Renal cortical epithelial cell (primary cell): ENCODE measurements at regions not wholly inside any gene's neighbourhood (a gene's known extent, or its start where the extent isn't known, plus 50 kb on each side); places are given as distances from the start of the nearest gene placed in this dataset.

Source experiments
- DNase-seq: peaks from one replicate; pipeline ENCODE4 v3.0.0-alpha.2; 2011; ENCODE audit warnings: low read depth

DNA sequence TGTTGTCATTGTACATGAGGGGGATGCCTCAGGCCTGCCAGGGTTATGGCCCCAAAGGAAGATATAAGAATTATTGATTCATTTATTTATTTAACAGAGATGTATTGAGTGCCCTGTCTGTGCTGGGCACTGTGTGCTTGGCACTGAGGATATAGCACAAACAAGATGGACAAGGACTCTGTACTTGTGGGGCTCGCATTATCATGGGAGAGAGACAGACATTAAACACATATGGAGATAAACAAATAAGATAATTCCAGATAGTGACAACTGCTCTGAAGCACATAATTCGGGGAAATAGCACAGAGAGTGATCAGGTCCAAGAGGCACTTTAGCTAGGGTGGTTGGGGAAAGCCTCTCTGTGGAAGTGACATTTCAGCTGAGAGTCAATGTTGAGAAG is 119.8 kb upstream of the ARHGAP20 start:
- DNase-seq: no peak

DNA sequence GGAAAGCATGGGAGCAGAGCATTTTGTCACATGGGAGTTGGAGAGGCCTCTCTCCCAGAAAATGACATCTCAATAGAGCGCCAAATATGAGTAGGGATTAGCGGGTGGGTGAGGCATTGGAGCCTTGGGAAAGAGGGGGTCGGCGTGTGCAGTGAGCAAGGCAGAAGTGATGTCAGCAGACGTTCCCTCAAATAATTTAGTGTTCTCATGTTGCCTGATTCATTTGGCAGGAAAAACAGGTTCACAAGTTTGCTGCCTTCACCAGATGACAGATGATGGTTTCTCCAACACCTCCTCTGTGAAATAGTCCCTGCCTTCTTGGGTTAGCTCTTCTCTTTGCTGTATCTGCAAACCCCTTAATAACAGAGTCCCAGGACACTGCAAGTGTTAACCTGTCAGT is 118.5 kb upstream of the ARHGAP20 start:
- no peak for DNase-seq

DNA sequence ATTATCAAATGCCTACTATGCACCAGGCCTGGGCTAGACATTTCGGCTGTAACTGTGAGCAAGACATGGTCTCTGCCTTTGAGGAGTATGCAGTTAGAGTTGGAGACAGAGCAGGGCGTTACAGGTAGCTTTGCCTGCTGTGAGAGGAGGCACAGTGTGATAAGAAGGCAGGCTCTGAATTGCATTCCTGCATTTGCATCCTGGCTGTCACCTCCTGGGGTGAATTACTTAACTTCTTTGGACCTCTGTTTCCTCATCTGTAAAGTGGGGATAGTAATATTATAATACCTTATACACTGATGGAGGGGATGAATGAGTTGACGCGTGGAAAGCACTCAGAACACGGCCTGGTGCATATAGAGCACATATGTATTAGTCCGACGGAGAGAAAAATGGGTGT is 118.1 kb upstream of the ARHGAP20 start:
- no peak for DNase-seq

DNA sequence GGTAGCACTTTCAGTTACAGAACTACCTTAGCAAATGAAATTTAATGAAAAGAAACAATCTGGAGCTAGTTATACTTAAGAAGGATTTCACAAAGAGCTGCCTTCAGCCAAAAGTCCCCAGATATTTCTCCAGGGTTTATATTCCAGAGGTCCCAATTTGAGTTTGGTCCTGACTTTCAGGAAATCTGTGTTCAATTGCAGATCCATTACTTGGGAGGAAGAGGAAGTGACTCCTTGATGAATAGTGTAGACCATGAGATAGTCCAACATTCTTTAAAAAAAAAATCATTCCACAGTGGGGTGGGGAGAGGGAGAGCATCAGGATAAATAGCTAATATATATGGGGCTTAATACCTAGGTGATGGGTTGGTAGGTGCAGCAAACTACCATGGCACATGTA is 117.6 kb upstream of the ARHGAP20 start:
- DNase-seq: no peak

DNA sequence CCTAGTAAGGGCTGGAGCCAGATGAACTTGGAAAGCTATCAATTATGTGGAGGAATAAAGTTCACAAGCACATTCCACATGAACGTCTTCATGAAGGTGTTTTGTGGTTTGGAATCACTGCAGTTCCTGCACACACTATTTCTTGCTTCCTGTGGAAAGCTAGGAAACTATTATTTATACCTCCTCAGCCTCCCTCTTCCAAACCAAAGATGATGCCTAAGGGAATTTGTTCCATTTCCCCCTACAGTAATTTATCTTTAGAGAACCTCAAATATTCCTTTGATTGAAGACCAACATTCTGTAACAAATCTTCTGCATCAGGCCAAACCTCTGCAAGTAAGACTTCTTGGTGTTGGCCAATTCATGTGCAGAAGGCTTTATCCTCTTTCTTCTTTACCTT is 115.8 kb upstream of the ARHGAP20 start:
- no peak for DNase-seq

DNA sequence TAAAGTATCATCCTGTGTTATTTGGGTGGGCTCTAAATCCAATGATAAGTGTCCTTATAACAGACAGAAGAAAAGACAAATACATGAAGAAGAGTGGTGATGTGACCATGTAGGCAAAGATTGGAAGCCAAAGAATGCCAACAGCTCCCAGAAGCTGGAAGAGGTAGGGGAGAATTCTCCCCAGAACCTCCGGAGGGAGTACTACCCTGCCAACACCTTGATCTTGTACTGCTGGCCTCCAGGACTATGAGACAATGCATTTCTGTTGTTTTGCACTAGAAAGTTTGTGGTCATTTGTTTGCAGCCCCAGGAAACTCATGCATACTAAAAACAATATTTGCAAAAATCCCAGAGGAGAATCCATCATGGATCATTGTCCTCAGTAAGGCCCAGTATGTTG is 115.0 kb upstream of the ARHGAP20 start:
- DNase-seq: no peak

DNA sequence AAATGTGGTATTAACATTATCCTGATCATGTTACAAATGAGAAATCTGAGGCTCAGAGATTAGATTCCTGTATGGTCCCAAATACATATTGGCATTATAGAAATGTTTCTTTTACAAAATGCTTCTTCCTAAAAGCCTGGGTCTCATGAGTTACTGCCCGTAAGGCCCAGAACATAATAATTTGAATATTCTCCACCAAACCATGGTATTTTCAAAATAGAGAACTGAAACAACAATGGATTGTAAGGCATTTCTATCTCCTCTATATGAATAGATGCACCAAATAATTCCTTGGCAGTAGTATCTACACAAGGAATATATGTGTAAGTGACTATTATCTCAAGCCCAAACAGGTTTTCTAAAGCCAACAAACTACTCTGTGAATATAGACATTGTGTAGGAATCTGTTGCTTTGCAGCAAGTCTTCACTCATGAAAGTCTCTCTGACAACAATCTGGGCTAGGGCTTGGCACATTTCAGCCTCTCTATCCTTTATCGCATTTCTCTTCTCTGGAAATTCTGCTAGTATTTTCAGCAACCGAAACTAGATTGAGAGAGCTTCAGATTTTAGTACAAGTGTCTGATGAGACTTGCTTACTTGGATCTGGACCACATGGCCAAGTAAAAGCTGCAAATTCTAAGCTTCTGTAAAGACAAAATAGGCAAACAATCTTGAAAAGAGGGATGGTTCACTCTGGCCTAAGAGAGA is 112.8 kb upstream of the ARHGAP20 start:
- DNase-seq: no peak

DNA sequence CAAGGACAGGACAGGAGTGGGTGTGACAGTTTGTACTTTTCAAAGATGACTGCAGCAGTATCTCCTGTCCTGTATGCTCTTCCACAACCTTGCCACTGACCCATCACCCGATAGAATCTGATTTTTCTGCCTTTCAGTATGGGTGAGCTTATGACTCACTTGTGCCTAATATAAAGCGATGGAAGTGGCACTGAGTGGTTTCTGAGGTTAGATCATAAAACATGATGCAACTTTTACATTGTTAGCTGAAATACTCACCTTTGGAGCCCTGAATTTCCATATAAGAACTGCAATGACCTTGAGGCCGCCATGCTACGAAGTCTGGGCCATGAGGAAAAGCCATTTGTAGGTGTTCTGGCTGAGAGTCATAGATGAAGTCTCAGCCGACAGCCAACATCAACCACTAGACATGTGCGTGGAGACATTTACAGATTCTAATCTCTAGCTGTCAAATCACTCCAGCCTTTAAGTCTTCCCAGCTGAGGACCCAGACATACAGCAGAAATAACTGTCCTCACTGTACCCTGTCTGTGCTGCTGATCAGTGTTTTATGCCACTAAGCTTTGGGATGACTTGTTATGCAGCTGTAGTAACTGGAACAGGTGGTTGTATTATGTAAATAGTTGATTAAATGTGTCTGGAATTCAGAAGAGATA is 105.9 kb upstream of the ARHGAP20 start:
- peak; percentile 80 for DNase-seq

DNA sequence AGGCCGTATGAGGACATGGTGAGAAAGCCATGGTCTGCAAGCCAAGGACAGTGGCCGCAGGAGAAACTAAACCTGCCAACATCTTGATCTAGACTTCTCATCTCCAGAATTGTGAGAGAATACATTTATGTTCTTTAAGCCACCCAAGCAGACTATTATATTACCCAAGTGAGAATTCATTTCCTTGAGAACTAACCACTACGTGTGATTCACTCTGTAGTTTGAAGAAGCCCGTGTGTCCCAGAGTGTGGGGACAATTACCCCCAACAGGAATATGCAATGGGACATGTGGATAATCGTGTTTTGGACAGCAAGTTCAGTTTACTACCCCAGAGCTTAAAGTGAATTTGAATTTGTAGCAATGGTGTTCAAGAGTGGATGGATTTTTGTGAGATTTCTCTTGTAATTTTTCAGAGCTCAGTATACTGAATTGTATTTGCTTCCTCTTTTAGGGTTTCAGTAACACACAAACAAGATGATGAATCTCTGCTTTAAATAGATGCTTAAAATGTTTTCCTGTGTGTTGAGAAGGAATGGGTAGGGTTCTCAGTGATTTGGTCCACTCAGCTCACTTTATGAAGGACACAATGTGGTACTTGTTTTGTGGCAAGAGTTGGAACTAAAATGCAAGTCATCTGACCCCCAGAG is 100.0 kb upstream of the ARHGAP20 start:
- DNase-seq: no peak

DNA sequence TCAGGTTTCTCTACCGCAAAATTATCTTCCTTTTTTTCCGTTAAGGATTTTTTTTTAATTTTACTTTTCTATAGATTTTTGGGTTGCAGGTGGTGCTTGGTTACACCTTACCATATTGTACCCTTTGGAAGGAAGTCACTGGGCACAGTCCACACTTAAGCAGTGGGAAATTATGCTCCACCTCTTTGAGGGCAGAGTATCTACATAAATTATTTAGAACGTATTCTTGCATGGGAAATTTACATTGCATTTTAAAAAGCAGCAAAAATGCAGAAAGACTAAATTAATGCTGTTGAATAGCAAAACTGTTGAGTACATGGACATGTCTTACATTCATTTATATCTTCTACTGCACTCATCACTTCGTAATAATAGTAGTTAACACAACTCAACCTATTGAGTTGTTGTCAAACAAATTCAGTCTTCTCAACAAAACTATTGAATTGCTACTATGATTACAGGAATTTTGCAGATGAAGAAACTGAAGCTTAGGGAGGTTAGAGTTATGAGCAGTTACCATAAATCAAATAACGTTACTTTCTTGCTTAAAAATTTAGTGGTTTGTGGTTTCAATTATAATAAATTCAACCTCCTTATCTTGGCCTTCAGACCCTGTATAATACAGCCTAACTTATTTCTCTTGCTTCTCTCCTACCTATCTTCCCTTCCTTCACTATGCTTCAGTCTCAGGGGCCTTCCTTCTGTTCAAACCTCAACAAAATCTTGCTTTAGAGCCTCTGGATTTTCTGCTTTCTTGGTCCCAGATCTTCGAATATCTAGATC is 97.4 kb upstream of the ARHGAP20 start:
- DNase-seq: no peak

DNA sequence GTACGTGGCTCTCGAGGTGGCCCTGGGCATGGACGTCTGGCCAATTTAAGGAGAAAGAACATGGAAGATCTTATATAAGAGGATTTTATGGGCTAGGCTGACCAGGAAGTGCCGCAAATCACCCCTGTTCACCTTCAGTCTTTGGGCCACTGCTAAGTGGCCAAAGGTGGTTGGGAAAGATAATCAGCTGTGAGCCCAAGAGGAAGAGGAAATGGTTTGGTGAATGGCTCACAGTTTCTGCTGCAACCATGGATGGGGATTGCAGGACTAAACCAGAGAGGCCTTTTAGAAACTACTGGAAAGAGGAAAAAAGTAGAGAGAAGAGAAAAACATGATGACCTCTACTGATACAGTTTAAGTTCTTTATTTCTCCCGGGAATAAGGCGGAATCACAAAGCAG is 96.0 kb upstream of the ARHGAP20 start:
- DNase-seq: no peak

DNA sequence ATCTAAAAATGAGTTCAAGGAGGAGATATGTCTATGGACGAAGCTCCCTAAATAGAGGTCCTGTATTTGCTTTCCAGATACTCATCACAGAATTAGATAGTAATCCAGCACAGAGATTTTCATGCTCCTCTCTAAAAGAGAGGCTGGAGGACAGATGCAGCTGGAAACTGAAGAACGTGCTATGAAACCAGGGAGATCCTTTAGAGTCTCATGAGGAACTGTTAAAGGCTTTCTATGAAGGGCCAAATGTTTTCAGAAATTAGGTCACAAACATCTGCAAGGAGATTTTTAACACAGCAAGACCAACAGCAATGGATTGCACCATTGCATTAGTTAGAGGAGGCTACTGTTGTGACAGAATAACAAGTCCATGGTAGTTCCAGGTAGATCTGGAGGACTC is 95.6 kb upstream of the ARHGAP20 start:
- no peak for DNase-seq

DNA sequence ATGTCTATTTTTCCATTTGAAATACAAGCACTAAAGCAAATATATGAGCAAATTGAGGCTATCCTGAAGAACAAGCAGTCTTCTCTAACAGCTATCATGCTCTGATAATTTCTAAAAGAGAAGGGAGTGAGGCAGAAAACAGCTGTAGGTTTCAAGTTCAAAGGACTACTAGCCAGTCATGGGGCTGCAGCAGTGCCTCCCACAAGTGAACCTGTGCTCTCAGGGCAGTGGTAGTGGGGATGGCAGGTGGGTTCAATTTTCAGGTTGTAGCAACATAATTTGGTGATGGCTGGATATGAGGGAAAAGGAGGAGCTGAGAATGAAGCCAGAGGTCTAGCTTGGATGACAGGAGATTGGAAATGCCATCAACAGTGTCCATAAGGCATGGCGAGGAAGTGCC is 93.5 kb upstream of the ARHGAP20 start:
- no peak for DNase-seq

DNA sequence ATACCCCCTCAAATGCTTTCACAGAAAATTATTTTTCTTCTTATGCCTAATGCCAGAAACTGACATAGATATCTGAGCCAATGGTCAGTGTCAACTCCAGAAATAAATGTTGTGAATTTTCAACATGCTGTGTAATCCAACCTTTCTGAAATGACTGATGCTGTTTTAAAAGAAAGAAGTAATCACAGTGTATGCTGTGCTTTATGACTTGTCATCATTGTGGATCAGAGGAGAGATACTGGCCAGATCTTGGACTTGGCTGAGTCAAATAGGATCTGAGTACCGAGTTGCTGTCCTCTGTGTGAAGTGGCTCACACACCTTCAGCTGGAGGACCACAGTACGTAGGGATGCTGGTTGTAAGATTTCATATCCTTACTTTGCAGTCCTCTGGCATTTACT is 89.9 kb upstream of the ARHGAP20 start:
- no peak for DNase-seq

DNA sequence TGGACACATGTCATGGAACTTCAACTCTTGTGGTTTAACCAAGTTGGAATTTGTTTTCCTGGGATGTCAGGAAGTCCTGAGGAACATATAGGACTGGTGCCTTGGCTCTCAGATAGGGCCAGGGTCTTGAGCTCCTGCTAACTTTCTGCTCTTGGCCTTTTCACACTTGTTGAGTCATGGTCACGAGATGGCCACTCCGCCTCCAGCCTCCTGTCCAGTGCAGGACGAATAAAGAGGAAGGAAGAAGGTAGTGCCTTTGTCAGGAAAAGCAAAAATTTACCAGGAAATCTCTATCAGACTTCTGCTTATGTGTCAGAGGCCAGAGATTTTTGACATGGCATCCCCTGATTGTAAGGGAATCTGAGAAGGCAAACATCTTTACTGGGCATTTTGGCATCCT is 89.1 kb upstream of the ARHGAP20 start:
- no peak for DNase-seq

DNA sequence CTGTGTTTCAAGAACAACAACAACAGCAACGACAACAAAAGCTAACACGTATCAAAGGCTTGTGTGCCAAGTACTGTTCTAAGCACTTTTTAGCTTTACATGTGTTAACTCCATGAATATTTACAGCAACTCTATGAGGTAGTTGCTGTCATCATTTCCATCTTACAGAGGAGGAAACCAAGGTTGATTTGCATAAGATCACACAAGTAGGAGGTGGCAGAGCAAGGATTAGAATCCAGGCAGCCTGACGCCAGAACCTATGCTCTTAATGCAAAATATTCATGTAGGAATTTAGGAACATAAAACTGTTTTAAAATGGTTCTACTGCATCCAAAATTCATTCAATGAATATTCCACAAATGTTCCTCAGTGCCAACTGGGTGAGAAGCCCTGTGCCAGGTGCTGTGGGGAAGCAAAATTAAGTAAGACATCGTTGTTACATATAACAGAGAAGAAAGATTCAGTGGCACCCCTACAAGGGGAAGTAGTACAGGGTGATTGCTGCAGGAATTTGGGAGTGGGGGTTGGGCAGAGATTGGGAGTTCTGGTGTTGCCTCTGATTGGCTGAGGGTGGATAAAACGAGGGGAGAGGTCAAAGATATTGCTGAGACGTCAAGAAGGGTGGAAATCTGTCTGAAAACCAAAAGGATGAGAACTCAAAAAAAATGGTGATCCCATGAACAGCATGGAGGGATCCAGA is 86.1 kb upstream of the ARHGAP20 start:
- no peak for DNase-seq

DNA sequence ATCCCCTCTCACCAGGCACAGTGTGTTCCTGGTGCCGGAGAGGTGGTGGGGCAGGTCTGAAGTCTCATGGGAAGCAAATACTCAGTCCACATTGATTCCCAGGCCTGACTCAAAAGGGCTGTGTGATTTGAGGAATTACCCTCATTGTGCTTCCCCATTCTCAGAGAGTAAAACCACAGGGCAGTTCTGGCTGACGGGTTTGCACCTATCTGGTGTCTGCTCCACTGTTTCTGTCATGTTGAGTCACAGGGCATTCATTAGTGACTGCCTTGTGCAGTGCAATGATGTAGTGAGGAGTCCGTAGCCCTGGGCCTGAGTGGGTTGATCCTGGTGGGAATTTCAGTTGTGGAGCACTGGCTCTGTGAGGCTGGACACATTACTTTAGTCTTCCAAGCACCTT is 85.2 kb upstream of the ARHGAP20 start:
- peak; percentile 94 for DNase-seq

DNA sequence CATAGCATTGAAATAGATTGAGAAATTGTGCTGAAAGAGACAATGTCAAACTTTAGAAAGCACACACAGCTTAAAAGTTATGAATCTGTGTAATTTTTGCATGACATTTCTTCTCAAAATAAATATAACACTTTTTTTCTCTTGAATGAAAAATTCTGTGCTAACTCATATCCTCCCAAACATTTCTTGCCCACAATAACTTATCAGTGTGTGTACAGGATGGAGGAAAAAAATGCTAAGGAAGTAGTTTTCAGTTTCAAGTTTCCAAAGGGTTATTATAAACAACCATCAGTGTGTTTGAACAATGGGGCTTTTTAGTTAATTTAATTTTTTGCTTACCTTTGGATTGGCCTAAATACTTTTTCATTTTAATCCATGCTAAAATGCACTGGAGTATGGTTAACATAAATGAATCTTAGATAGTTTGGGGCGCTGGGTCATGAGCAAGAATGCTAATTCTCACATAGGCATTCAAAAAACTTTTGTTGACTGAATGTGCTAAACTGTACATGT is 82.9 kb upstream of the ARHGAP20 start:
- DNase-seq: no peak

DNA sequence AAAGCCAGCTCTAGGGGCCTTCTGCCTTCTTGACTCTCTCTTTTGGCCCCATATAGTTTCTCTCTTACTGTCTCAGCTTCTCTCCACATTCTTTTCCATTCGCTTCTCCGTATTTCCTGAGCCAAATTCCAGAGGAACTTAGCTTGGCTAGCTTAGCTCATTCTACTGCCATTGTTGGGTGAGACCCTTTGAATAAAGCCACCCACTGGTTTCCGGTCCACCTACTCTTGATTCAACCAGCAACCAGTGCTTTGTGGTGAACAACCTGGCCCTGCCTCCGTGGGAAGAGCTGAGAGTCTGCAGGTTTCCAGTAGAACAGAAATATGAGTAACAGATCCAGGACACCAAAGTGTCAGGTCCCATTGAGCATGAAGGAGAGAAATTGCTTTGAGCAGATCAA is 81.3 kb upstream of the ARHGAP20 start:
- DNase-seq: no peak

DNA sequence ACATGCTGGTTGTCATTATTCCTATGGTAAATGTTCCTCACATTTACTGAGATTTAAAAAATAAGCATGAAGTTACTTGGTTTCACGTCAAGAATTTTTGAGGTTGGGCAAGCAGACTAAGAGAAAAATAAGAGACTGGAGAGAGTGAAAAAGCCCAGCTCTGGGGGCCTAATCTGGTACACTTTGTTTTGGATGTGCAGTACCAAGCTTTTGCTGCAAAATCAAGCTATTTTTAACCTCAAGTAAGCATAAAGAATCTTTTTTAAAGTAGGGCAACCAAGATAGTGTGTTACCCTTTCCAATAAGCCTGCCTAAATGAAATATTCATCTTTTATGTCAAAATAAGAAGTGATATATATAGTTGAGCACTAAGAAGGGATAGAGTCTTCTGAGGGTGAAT is 79.4 kb upstream of the ARHGAP20 start:
- DNase-seq: no peak

DNA sequence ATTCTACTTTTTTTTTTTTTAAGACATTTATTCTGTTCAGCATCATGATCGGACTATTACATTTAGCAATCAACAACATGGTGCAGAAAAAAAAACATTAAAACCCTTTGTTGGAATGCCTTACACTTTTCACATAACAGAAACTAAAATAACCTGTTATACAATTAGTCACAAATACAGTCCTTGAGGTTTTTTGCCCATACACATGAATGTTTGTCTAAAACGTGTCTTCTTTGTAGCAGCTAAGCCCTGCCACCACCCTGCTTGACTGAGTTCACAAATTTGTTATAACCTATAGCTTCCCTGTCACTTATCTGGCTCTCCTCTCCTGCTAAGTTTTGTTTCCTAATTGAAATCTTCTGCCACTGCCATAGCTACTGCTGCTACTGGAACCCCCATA is 75.4 kb upstream of the ARHGAP20 start:
- DNase-seq: no peak
